T-helper 2 cell treated with Interferon-gamma antibody and Interleukin-4, amounts not matched to agents 5 μg/mL and 100 μg/mL, for 36 hours (primary cell): ENCODE measurements at regions not wholly inside any gene's neighbourhood (a gene's known extent, or its start where the extent isn't known, plus 50 kb on each side); places are given as distances from the start of the nearest gene placed in this dataset.

Source experiments
- DNase-seq: peaks from one replicate; pipeline ENCODE4 v3.0.0; 2021; ENCODE audit warnings: low spot score
- H3K27ac Mint-ChIP-seq: one replicate; pipeline ENCODE4 v1.8.0; 2021; ENCODE audit warnings: mild to moderate bottlenecking, mixed read lengths
- H3K27me3 Mint-ChIP-seq: one replicate; pipeline ENCODE4 v1.8.0; 2021; ENCODE audit warnings: low read depth, mixed read lengths
- H3K36me3 Mint-ChIP-seq: one replicate; pipeline ENCODE4 v1.8.0; 2021; ENCODE audit warnings: low read depth, mixed read lengths
- H3K4me1 Mint-ChIP-seq: one replicate; pipeline ENCODE4 v1.8.0; 2021; ENCODE audit warnings: low read depth, mixed read lengths
- H3K4me3 Mint-ChIP-seq: one replicate; pipeline ENCODE4 v1.8.0; 2022; ENCODE audit warnings: mild to moderate bottlenecking, moderate library complexity, mixed read lengths
- H3K9me3 Mint-ChIP-seq: one replicate; pipeline ENCODE4 v1.8.0; 2021; ENCODE audit warnings: mixed read lengths

DNA sequence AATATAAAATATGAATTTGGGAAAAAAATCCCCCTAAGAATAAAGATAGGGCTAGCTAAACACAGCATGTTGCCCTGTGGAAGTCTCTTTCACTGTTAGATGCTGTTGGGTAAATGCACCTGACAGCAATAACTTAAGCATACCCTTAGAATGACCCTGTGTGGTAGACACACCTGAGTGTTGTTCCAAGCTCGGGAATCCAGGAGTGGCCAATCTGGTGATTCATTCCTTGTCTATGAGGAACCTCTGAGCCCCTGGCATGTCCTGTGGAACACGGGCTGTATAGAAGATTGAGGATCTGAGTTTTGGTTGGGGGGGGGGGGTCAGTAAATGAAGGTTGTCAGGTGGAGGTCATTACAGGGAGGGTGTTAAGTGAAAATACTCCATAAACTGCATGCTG is 730.0 kb upstream of the IGFBP3 start:
- H3K36me3 Mint-ChIP-seq = no peaks in the 10 kb centered on the region
- H3K9me3 Mint-ChIP-seq = peaks cover 32% of the 10 kb centered on the region
- H3K4me3 Mint-ChIP-seq = no peak overlapping the region
- no peaks in the 10 kb centered on the region for H3K4me1 Mint-ChIP-seq
- H3K27me3 Mint-ChIP-seq = no peaks in the 10 kb centered on the region
- no peak for DNase-seq
- no peak overlapping the region for H3K27ac Mint-ChIP-seq

DNA sequence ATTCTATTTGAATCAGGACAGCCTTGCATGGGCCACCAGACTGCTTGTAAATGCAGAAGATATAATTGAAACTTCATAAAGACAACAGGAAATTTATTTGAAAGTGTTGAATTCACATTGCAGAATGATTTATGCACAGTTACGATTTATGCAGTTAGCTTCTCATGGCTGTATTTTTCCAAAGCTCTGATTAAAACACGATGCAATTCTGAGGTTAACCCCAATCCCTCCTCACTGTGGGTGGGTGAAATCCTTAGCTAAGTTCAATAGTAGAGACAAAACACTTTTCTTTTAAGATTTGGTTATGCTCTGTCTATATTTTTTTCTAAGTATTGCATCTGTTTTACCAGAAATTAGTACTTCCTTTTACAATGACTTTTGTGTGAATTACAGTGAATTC is 728.8 kb upstream of the IGFBP3 start:
- no peak overlapping the region for H3K4me3 Mint-ChIP-seq
- no peaks in the 10 kb centered on the region for H3K27me3 Mint-ChIP-seq
- H3K36me3 Mint-ChIP-seq = no peaks in the 10 kb centered on the region

DNA sequence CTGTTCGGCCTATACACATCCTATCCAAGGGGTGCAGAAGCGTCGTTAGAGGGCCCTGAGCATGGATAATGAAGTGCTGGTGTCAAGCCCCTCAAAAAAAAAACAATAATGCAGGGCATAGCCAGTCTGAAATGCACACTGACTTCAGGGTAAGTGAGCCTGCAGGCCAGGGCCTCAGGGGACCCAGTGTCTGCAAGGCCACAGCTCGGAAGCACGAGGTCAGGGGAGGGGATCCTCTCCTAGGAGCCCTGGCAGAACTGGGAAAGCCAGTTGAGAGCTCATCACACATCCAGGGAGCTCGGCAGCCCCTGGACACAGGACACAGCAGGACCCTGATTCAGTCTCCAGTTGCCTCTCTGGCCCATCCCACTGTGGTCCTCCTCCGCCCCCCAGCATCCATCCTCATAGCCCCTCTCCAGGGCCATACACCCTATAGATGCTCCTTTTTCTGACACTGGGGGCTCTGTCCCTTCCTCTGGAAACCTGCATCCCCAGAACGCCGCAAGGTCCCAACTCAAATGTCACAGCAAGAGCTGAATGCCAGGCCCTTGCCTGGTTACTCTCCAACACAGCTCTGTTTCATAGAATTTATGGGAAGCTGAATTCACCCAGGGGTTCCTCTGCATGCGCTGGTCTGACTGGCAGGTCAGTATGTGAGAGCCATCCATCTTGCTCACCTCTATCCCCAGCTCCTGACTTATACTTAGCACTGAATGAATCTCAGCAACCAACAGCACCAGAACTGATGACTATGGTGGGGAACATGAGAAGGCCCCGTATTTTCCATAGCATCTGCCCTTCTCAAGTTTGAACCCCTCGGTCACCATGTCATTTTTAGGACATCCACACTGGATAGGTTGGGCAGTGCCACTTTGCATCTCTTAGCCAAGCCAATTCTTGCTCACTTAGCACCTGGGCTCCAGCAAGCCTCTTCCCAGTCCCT is 717.0 kb upstream of the IGFBP3 start:
- Mint-ChIP-seq H3K9me3 (peaks cover 3% of the 10 kb centered on the region), H3K4me3 (no peak overlapping the region), H3K27ac (no peak overlapping the region), H3K36me3 (no peaks in the 10 kb centered on the region), H3K4me1 (no peaks in the 10 kb centered on the region), H3K27me3 (no peaks in the 10 kb centered on the region)
- DNase-seq = no peak

More for the DNA sequence above, 728.8 kb upstream of the IGFBP3 start:
- DNase-seq = no peak
- Mint-ChIP-seq H3K27ac (no peak overlapping the region), H3K4me1 (no peaks in the 10 kb centered on the region), H3K9me3 (peaks cover 34% of the 10 kb centered on the region)

DNA sequence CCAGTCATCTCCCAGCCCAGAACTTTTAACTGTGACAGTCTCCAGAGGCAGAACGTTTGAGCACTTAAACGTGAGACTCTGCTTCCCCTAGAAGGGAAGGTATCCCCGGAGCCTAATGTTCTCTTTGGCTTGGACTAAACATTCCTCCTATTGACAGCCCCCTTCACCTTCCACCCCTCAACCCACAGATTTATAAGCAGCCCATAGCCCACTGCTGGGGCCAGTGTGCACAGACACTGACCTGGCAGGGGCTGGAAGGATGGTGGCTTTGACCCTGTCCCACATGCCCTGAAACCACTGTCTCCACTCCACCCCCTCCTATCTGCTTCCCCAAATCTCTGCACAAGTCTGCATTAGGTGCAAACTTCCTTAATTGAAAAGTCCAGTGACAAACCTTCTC is 715.0 kb upstream of the IGFBP3 start:
- DNase-seq = no peak
- Mint-ChIP-seq H3K27me3 (no peaks in the 10 kb centered on the region), H3K4me1 (no peaks in the 10 kb centered on the region), H3K9me3 (peaks cover 8% of the 10 kb centered on the region), H3K27ac (no peak overlapping the region), H3K4me3 (no peak overlapping the region), H3K36me3 (no peaks in the 10 kb centered on the region)

DNA sequence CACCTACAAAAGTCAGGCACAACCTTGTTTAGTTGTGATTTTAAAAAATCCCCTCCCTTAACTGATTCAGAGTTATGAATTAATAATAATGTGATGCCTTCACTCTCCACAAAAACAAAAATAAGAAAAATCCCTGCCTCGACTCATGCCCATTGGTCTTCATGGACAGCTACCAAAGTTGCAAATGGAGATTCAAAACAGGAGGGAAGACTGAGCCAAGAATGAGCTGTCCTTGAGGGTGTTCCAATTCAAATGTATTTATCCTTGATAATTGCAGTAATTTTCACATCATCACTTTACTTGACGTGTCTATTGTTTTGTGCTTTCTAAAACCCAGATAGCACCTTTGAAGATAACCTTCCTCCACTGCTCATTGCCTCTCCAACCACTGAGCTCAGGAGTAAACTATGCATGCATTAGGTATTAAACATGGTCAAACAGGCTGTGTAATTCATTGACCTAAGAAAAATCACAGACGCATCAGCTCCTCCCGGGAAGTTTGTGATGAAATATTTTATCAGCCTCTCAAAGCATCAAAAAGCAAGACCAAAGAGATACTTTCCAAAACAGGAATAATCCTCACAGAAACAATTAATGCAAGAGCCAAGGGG is 712.7 kb upstream of the IGFBP3 start:
- Mint-ChIP-seq H3K4me1 (no peaks in the 10 kb centered on the region), H3K36me3 (no peaks in the 10 kb centered on the region), H3K27ac (no peak overlapping the region), H3K4me3 (no peak overlapping the region), H3K27me3 (no peaks in the 10 kb centered on the region), H3K9me3 (peaks cover 8% of the 10 kb centered on the region)
- no peak for DNase-seq

DNA sequence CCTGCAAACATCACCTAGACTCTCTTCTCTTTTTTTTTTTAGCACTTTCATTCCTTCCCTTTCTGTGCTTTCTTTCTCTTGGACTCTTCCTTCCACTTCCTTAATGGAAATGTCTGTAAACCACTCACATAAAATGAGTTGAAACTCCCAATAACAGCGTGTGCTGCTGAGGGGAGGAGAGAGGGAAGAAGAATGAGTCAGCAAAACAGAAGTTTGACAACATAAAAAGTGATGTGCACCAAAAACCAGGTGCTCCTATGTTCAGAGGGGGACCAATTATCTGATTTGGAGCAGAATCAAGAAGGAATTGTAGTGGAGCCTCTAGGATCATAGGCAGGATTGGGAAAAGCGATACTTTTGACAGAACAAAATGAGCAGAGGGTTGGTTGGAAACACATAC is 712.1 kb upstream of the IGFBP3 start:
- Mint-ChIP-seq H3K27me3 (no peaks in the 10 kb centered on the region), H3K4me1 (no peaks in the 10 kb centered on the region), H3K4me3 (no peak overlapping the region), H3K27ac (no peak overlapping the region), H3K36me3 (no peaks in the 10 kb centered on the region), H3K9me3 (peaks cover 8% of the 10 kb centered on the region)
- DNase-seq = no peak

DNA sequence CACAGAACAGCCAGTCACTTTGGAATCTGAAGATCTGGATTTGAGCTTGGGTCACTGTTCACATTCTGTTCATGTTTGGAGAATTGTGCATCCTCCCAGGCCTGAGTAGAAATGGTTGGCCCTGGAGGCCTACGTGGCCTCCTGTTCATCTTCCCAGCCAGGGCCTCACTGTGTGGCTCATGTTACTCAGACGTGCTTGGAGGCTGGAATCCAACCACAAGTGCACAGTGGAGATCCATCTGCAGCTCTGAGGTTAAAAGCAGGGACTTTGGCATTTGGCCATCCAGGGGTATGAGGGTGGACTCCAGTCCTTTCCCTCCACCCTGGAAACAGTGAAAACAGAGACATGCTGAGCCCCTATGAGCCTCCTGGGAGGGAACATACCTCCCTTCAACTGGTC is 709.0 kb upstream of the IGFBP3 start:
- Mint-ChIP-seq H3K27me3 (no peaks in the 10 kb centered on the region), H3K27ac (no peak overlapping the region), H3K4me1 (no peaks in the 10 kb centered on the region), H3K36me3 (no peaks in the 10 kb centered on the region), H3K9me3 (peaks cover 12% of the 10 kb centered on the region), H3K4me3 (no peak overlapping the region)
- no peak for DNase-seq

DNA sequence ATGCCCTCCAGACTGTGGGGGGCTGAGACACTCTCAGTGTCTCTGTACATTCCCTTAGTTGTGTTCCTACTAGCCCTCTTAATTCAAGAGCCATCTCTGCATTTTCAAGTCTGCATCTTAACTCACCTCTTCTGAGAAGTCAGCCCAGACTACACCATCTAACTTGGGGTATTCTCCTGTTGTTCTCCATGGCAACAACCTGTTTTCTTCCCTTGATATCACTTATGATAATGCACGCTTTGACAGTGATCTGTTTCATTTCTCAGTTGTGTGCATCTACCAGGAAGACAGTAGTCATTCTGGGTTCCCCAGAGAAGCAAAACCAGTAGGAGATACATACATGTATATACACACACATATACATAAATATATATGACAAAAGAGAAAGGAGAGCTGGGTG is 707.3 kb upstream of the IGFBP3 start:
- Mint-ChIP-seq H3K4me1 (no peaks in the 10 kb centered on the region), H3K27me3 (no peaks in the 10 kb centered on the region), H3K36me3 (no peaks in the 10 kb centered on the region), H3K27ac (no peak overlapping the region), H3K4me3 (no peak overlapping the region), H3K9me3 (peaks cover 17% of the 10 kb centered on the region)
- no peak for DNase-seq

DNA sequence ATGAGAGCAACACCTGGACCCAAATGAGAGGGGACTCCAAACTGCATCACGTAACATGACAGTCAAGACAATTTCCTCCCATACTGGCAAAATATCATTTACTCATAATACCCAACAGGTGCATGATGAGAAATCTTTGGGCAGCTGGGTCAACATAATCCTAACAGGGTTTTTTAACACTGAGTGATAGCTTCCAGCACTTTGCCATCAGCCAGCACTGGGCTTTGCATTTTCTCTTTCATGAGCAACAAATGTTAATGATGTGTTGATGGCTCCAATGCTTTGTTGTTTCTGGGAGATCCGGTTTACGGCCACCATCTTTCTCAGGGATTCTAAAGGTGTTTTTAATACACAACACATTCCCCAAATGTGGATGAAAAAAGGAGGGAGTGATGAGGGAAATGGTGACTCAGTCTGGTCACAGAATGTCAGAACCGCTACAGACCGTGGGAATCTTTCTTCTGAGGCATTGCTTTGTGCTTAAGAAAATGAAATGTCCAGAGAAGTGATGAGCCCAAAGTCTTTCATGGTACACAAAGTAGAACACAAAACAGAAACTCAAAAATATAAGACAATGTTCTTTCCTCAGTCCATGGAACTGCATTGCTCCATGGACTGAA is 705.7 kb upstream of the IGFBP3 start:
- Mint-ChIP-seq H3K27me3 (no peaks in the 10 kb centered on the region), H3K27ac (no peak overlapping the region), H3K4me3 (no peak overlapping the region), H3K4me1 (no peaks in the 10 kb centered on the region), H3K36me3 (no peaks in the 10 kb centered on the region), H3K9me3 (peaks cover 14% of the 10 kb centered on the region)
- DNase-seq = no peak

DNA sequence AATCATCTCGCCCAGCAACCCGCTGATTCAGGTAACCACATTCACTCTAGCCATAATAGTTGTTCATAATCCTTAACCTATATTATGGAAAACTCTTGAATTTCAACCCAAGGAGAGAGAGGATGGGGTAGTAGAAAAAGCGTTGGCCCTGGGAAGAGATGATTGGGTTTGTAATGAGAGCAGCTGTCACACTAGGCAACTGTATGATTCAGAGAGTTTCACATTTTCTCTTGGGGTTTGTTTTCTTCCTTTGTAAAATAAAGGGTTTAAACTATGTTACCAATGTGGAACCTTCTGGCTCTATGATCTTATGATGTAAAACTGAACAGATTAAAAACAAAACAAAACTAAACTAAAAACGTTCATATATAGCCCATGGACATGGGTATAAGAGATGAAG is 705.2 kb upstream of the IGFBP3 start:
- H3K9me3 Mint-ChIP-seq = peaks cover 14% of the 10 kb centered on the region
- DNase-seq = no peak
- H3K4me1 Mint-ChIP-seq = no peaks in the 10 kb centered on the region
- no peaks in the 10 kb centered on the region for H3K36me3 Mint-ChIP-seq
- H3K27ac Mint-ChIP-seq = no peak overlapping the region
- H3K27me3 Mint-ChIP-seq = no peaks in the 10 kb centered on the region
- H3K4me3 Mint-ChIP-seq = no peak overlapping the region

DNA sequence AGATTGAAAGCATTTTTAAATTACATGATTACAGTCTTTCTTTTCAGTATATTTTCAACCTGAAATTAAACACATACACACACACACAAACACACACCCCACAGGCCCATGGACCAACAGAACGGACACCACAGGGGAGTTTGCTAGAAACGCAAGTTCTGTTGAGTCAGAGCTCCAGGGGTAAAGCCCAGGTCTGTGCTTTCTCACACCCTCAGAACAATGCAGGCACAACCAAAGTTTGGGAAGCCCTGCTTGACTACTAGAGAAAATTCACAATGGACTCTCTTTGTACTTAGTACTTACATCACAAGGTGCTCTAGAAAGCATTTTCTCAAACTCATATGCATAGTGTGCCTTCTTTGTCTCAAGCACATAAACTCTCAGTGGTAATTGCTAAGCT is 704.0 kb upstream of the IGFBP3 start:
- Mint-ChIP-seq H3K9me3 (peaks cover 14% of the 10 kb centered on the region), H3K27ac (no peak overlapping the region), H3K4me1 (no peaks in the 10 kb centered on the region), H3K4me3 (no peak overlapping the region), H3K27me3 (no peaks in the 10 kb centered on the region), H3K36me3 (no peaks in the 10 kb centered on the region)
- DNase-seq = no peak

DNA sequence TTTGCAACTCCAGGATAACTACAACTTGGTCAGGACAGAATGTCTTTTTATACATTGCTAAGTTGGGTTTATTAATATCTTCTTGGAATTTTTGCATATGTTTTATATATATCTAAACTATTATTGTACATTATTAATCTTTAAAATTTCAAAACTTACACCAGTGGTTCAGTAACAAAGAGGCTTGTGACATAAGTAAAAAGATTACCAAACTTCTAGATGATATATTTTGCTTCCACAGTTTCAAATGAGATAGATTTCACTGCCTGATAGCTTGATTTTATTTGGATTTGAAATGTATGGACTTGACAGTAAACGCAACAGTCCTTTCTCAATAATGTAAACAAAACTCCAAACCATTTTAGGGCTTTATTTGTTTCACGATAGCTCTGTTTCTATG is 701.2 kb upstream of the IGFBP3 start:
- H3K27me3 Mint-ChIP-seq = no peaks in the 10 kb centered on the region
- no peaks in the 10 kb centered on the region for H3K36me3 Mint-ChIP-seq
- no peak overlapping the region for H3K4me3 Mint-ChIP-seq
- DNase-seq = no peak
- H3K27ac Mint-ChIP-seq = no peak overlapping the region
- no peaks in the 10 kb centered on the region for H3K4me1 Mint-ChIP-seq
- peaks cover 15% of the 10 kb centered on the region for H3K9me3 Mint-ChIP-seq

DNA sequence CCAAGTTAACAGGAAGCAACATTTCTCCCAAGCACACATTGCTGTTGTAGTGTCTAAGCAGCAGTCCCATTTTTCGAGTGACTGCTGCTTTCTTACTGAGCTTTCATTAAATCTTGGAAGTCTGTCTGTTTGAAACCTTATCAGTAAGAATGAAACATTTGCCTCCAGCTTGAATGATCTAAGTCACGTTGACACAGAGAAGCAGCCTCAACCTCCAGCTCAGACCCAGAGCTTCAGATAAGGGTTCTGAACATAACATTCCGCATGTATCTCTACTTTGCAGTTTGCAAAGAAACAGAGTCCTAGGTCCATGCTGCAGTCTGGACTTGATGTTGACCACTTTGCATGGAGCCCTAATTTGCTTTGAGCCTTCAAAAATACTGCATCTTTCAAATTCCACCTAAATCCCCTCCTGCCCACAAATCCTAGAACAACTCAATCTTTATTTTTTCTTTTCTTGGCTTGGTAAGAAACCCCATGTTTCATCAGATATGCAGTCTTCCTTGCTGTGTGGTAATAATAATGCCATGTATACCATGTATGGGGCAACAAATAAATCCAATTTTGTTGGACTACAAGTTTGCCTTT is 698.7 kb upstream of the IGFBP3 start:
- Mint-ChIP-seq H3K4me3 (no peak overlapping the region), H3K9me3 (peaks cover 10% of the 10 kb centered on the region), H3K27me3 (no peaks in the 10 kb centered on the region), H3K4me1 (no peaks in the 10 kb centered on the region), H3K27ac (no peak overlapping the region), H3K36me3 (no peaks in the 10 kb centered on the region)
- DNase-seq = no peak

DNA sequence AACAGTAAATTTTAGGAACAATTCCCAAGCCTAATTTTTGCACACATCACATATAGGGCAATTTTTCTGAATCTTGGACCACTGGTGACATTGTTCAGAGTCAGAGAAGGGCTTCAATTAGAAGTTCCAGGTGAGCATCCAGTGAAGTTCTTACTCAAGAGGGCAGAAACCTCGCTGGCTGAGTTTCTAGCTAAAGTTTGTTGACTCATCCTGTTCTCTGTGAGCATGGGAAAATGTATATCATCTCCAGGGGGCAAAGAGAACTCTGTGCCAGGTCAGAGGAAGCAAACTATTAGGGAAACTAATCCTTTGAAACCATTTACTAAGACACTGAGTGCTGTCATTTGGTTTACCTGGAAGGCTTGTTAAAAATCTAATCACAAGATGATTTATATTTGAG is 695.6 kb upstream of the IGFBP3 start:
- no peaks in the 10 kb centered on the region for H3K36me3 Mint-ChIP-seq
- no peak for DNase-seq
- no peak overlapping the region for H3K4me3 Mint-ChIP-seq
- no peak overlapping the region for H3K27ac Mint-ChIP-seq
- H3K27me3 Mint-ChIP-seq = no peaks in the 10 kb centered on the region
- H3K4me1 Mint-ChIP-seq = no peaks in the 10 kb centered on the region
- peaks cover 3% of the 10 kb centered on the region for H3K9me3 Mint-ChIP-seq
